Caco-2 (cell line): ENCODE measurements at regions not wholly inside any gene's neighbourhood (a gene's known extent, or its start where the extent isn't known, plus 50 kb on each side); places are given as distances from the start of the nearest gene placed in this dataset.

ENCODE experiments used
- BruUV-seq: library from RNA; stranded (reverse); fragments of 400-500 nt; replicated peaks from 2 replicates; lab custom pipeline; 2021; lab: Mats Ljungman, UMichigan
- CTCF ChIA-PET: fragments of 300-600 bp; sonication (Branson Sonifier 250); formaldehyde crosslinking; loops from one replicate; lab custom pipeline; 2022; ENCODE audit warnings: antibody characterized with exemption; lab: Charles Lee
- POLR2A ChIA-PET: fragments of 300-600 bp; sonication (Branson Sonifier 250); formaldehyde crosslinking; loops from one replicate; lab custom pipeline; 2022; ENCODE audit warnings: antibody characterized with exemption; lab: Charles Lee
- DNase-seq, 2 experiments: peaks; one replicate each; pipeline versions ENCODE4 v3.0.0 to v3.0.0-alpha.2; 2020 to 2022
- H3K27me3 ChIP-seq: replicated peaks from 2 replicates; pipeline ENCODE4 v1.6.0; 2011; ENCODE audit warnings: low read length; ENCODE audit not compliant: control insufficient read depth, insufficient read depth
- H3K36me3 ChIP-seq: 2 replicates; pipeline ENCODE4 v1.5.1; 2011; ENCODE audit warnings: low read length; ENCODE audit not compliant: control insufficient read depth, insufficient read depth
- H3K4me1 ChIP-seq: fragments of 250-450 bp; sonication (Bioruptor Pico); 2 replicates; pipeline ENCODE4 v1.5.1; 2020; ENCODE audit warnings: mild to moderate bottlenecking
- H3K4me3 ChIP-seq: 2 replicates; pipeline ENCODE4 v1.5.1; 2011; ENCODE audit warnings: low read depth, mild to moderate bottlenecking, control low read depth, low read length
- H3K9me3 ChIP-seq: fragments of 250-450 bp; sonication (Bioruptor Pico); 2 replicates; pipeline ENCODE4 v1.5.1; 2020; ENCODE audit warnings: mild to moderate bottlenecking, moderate library complexity
- H3K27ac Mint-ChIP-seq: one replicate; pipeline ENCODE4 v1.8.0; 2022; ENCODE audit warnings: mixed read lengths; ENCODE audit not compliant: unreplicated experiment
- H3K27me3 Mint-ChIP-seq: one replicate; pipeline ENCODE4 v1.8.0; 2022; ENCODE audit warnings: mixed read lengths; ENCODE audit not compliant: insufficient read depth, unreplicated experiment
- H3K36me3 Mint-ChIP-seq: one replicate; pipeline ENCODE4 v1.8.0; 2022; ENCODE audit warnings: mild to moderate bottlenecking, mixed read lengths; ENCODE audit not compliant: insufficient read depth, unreplicated experiment
- H3K4me1 Mint-ChIP-seq: one replicate; pipeline ENCODE4 v1.8.0; 2022; ENCODE audit warnings: low read depth, mixed read lengths; ENCODE audit not compliant: unreplicated experiment
- H3K4me3 Mint-ChIP-seq: one replicate; pipeline ENCODE4 v1.8.0; 2022; ENCODE audit warnings: mild to moderate bottlenecking, moderate library complexity, mixed read lengths; ENCODE audit not compliant: unreplicated experiment
- H3K9me3 Mint-ChIP-seq: one replicate; pipeline ENCODE4 v1.8.0; 2022; ENCODE audit warnings: mixed read lengths; ENCODE audit not compliant: unreplicated experiment
- intact Hi-C: fragments of 100-400 bp; cut with micrococcal nuclease; formaldehyde crosslinking; loops from one replicate; pipeline ENCODE4 v1.10.0; 2022; ENCODE audit not compliant: unreplicated experiment
- TF ChIP-seq, protein P1 (sequence below), 2 experiments: fragments of 200-600 bp in 1 of 2; IDR thresholded peaks; 1 replicate in 1 of 2; 2 replicates in 1 of 2; pipeline versions ENCODE4 v1.5.1 to v1.8.0; 2011 to 2022; ENCODE audit warnings: antibody characterized with exemption in 1 of 2, control low read depth in 1 of 2, inconsistent platforms in 1 of 2, low read depth in 1 of 2, low read length in 1 of 2, mild to moderate bottlenecking in 1 of 2, moderate library complexity in 1 of 2; ENCODE audit not compliant: insufficient read depth in 1 of 2, severe bottlenecking in 1 of 2, unreplicated experiment in 1 of 2

DNA sequence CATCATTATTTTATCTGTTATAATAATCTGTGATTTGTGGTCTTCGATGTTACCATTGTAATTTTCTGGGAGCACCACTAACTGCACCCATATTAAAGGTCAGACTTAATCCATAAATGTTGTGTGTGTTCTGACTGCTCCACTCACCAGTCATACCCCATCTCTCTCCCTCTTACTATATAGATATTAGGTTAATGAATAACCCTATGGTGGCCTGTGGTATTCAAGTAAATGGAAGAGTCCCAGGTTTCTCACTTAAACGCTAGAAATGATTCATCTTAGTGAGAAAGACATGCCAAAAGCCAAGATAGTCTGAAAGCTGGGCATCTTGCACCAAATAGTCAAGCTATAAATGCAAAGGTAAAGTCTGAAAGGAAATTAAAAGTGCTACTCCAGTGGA, 1358.5 kb downstream of the ROBO2 start:
- BruUV-seq: no TSS peak
- no peaks in the 10 kb centered on the region for H3K9me3 Mint-ChIP-seq
- H3K4me1 Mint-ChIP-seq: no peaks in the 10 kb centered on the region
- no peak overlapping the region for H3K4me3 ChIP-seq
- DNase-seq: no peak
- H3K4me1 ChIP-seq: no peaks in the 10 kb centered on the region
- H3K36me3 ChIP-seq: no peaks in the 10 kb centered on the region
- CTCF ChIA-PET: no interaction called here
- TF ChIP-seq, protein P1, sequence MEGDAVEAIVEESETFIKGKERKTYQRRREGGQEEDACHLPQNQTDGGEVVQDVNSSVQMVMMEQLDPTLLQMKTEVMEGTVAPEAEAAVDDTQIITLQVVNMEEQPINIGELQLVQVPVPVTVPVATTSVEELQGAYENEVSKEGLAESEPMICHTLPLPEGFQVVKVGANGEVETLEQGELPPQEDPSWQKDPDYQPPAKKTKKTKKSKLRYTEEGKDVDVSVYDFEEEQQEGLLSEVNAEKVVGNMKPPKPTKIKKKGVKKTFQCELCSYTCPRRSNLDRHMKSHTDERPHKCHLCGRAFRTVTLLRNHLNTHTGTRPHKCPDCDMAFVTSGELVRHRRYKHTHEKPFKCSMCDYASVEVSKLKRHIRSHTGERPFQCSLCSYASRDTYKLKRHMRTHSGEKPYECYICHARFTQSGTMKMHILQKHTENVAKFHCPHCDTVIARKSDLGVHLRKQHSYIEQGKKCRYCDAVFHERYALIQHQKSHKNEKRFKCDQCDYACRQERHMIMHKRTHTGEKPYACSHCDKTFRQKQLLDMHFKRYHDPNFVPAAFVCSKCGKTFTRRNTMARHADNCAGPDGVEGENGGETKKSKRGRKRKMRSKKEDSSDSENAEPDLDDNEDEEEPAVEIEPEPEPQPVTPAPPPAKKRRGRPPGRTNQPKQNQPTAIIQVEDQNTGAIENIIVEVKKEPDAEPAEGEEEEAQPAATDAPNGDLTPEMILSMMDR (IDR thresholded peaks at IDR 0.05; ENCODE audit: insufficient read depth in 1 of 2, low read depth in 1 of 2, low read length in 1 of 2, severe bottlenecking in 1 of 2, unreplicated experiment in 1 of 2): no peak
- H3K36me3 Mint-ChIP-seq: no peaks in the 10 kb centered on the region
- H3K27ac Mint-ChIP-seq: no peak overlapping the region
- H3K4me3 Mint-ChIP-seq: no peak overlapping the region
- intact Hi-C loops: no loop called here
- no peaks in the 10 kb centered on the region for H3K9me3 ChIP-seq
- POLR2A ChIA-PET: no interaction called here
- H3K27me3 ChIP-seq: no peaks in the 10 kb centered on the region
- H3K27me3 Mint-ChIP-seq: peaks cover 3% of the 10 kb centered on the region

GRCh38 chr3:78402720-78403119, 1362.8 kb downstream of the ROBO2 start:
- Histone ChIP-seq H3K4me3 (no peak overlapping the region), H3K27me3 (no peaks in the 10 kb centered on the region), H3K4me1 (no peaks in the 10 kb centered on the region), H3K36me3 (no peaks in the 10 kb centered on the region), H3K9me3 (no peaks in the 10 kb centered on the region)
- Mint-ChIP-seq H3K27me3 (no peaks in the 10 kb centered on the region), H3K4me1 (no peaks in the 10 kb centered on the region), H3K4me3 (no peak overlapping the region), H3K27ac (no peak overlapping the region), H3K36me3 (no peaks in the 10 kb centered on the region), H3K9me3 (no peaks in the 10 kb centered on the region)
- TF ChIP-seq, protein P1 (IDR thresholded peaks at IDR 0.05; ENCODE audit: insufficient read depth in 1 of 2, low read depth in 1 of 2, low read length in 1 of 2, severe bottlenecking in 1 of 2, unreplicated experiment in 1 of 2): no peak
- intact Hi-C loops: no loop called here
- ChIA-PET CTCF (no interaction called here), POLR2A (no interaction called here)
- BruUV-seq: no TSS peak
- no peak for DNase-seq

DNA sequence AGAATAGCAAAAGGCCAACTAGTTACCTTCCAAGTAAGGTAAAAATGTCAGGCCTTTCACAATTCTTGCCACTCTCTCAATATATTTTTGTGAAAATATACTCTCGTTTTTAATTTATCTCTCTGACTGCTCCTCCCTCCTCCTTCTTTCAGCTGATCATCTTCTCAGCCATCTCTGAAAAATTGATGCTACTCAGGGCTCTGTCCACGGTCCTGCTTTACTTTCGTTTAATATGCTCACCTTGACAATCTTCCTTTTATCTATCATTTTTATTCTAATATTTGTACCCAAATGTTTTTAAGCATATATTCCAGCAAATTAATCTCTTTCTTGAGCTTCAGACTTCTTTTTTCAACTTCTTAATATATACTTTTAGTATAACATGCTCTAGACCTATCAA, 1362.1 kb downstream of the ROBO1 start:
- DNase-seq: no peak

More for the DNA sequence above, 1362.1 kb downstream of the ROBO1 start:
- H3K4me1 ChIP-seq: no peaks in the 10 kb centered on the region
- H3K36me3 ChIP-seq: no peaks in the 10 kb centered on the region
- no peaks in the 10 kb centered on the region for H3K9me3 ChIP-seq
- H3K4me3 ChIP-seq: no peak overlapping the region
- BruUV-seq: no TSS peak
- ChIA-PET CTCF (no interaction called here), POLR2A (no interaction called here)
- TF ChIP-seq, protein P1 (IDR thresholded peaks at IDR 0.05; ENCODE audit: insufficient read depth in 1 of 2, low read depth in 1 of 2, low read length in 1 of 2, severe bottlenecking in 1 of 2, unreplicated experiment in 1 of 2): no peak
- no peaks in the 10 kb centered on the region for H3K27me3 ChIP-seq
- Mint-ChIP-seq H3K4me1 (no peaks in the 10 kb centered on the region), H3K27ac (no peak overlapping the region), H3K27me3 (no peaks in the 10 kb centered on the region), H3K9me3 (no peaks in the 10 kb centered on the region), H3K4me3 (no peak overlapping the region), H3K36me3 (no peaks in the 10 kb centered on the region)
- intact Hi-C loops: no loop called here
